Fibroblast of lung (primary cell): ENCODE measurements at regions not wholly inside any gene's neighbourhood (a gene's known extent, or its start where the extent isn't known, plus 50 kb on each side); places are given as distances from the start of the nearest gene placed in this dataset.

ENCODE experiments used
- EZH2 ChIP-seq: IDR thresholded peaks from 2 replicates; pipeline ENCODE4 v1.5.1; 2012; ENCODE audit warnings: low read length, control low read depth, mild to moderate bottlenecking; ENCODE audit errors: missing control alignments
- TF ChIP-seq, protein P1 (sequence below), 2 donors: IDR thresholded peaks in 1 of 2; conservative IDR thresholded peaks in 1 of 2; 1 replicate in 1 of 2; 2 replicates in 1 of 2; pipeline ENCODE4 v1.5.1; 2011 to 2012; ENCODE audit warnings: low read length in 2 of 2, control low read depth in 1 of 2, inconsistent platforms in 1 of 2, low read depth in 1 of 2, mild to moderate bottlenecking in 1 of 2

GRCh38 chr1:203408486-203409481 is 57.9 kb upstream of the FMOD start:
- TF ChIP-seq, protein P1, sequence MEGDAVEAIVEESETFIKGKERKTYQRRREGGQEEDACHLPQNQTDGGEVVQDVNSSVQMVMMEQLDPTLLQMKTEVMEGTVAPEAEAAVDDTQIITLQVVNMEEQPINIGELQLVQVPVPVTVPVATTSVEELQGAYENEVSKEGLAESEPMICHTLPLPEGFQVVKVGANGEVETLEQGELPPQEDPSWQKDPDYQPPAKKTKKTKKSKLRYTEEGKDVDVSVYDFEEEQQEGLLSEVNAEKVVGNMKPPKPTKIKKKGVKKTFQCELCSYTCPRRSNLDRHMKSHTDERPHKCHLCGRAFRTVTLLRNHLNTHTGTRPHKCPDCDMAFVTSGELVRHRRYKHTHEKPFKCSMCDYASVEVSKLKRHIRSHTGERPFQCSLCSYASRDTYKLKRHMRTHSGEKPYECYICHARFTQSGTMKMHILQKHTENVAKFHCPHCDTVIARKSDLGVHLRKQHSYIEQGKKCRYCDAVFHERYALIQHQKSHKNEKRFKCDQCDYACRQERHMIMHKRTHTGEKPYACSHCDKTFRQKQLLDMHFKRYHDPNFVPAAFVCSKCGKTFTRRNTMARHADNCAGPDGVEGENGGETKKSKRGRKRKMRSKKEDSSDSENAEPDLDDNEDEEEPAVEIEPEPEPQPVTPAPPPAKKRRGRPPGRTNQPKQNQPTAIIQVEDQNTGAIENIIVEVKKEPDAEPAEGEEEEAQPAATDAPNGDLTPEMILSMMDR (conservative IDR thresholded peaks at IDR 0.05 in 1 of 2, IDR thresholded peaks at IDR 0.05 in 1 of 2; ENCODE audit: low read depth in 1 of 2, low read length in 2 of 2) = no peak
- TF ChIP-seq EZH2 = no peak
